ENCODE measurements at regions not wholly inside any gene's neighbourhood (a gene's known extent, or its start where the extent isn't known, plus 50 kb on each side); places are given as distances from the start of the nearest gene placed in this dataset.
"Not testable (repeated sequence)": the region's sequence is repeated elsewhere in the genome, so short reads cannot be mapped to it uniquely, and the experiment has no call there.

- DNase-seq = no peak
Measured at GRCh38 chr2:877747-878146, 72.9 kb upstream of the SNTG2 start.

DNA sequence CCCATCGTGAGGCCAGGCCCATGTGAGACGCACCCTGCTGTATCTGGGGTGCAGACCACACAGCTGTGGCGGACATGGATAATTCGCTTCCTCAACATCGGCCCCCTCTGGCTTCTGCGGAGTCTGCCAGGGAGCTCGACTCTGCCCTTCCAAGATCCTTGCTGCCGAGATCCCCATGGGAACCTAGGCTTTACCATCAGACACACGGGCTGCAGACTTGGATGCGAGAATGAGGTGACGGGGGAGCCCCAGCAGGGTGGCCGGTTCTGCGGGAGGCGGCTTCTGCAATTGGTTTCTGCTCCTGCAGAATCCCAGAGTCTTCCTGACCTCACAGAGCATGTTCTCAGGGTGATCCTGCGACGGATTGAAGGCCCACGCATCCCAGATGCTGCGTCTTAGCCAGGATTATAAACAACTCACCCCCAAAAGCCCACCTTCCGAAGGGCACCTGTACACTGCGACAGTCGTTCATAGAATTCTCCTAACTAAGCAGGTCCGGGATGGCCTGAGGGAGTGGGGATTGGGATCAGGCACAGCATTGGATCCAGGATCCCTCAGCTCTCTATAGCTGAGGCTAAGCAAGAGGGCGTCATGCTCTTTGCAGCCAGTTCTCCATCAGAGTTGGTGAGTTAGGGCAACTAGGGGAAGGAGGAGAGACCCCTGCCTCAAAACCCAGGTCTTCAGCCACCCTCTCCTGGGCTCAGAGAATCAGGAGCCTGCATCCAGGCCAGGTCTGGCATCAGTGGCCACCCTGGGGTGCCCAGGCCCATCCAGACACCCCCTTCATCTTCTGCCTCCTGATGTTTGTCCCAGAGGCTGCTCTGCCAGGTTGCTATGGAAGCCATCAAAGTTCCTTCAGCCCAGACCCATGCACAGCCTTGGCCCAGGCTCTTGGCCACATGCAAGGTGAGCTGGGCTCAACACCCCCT, 74.7 kb upstream of the SNTG2 start:
- DNase-seq = no peak

DNA sequence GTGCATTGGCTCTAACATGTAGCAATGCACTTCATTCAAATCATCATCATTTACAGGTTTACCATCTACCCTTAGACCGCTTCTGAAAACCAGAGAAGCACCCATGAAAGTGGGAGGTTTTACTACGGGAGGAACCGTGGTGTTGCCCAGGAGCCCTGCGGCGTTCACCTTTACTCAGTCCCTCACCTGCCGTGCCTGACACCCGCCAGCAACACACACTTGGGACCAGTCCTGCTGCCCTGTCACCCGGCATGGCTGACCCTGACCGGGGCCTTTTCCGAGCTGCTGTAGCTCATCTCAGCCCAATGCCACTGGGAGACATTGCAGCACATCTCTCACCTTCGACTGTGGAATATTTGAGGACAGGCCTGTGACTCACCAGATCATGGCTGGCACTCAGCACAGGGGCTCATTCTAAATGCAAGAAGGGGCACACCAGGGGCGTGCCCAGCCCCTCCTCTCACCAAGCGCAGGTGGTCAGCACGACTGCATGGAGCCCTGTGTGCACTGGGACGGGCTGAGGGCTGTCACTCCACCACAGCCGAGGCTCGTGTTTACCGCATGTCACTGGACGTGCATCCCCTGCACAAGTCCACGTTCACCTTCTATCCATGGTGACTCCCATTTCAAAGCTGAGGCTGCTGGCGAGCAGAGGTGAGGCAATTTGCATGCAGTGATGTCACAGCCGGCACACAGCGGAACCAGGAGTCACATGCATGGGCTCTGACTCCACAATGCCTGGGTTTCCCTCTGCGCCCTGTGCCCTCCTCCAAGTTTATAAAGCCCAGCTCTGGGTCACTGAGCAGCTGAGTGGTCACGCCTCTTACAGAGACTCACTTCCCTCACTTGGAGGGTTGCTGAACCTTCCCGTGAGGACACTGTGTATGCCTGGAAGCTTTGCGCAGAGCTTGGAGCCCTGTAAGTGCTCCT, 76.7 kb upstream of the SNTG2 start:
- DNase-seq = no peak

GRCh38 chr2:873027-873426, 77.6 kb upstream of the SNTG2 start:
- DNase-seq = no peak

GRCh38 chr2:871926-872680, 78.5 kb upstream of the SNTG2 start:
- no peak for DNase-seq

- DNase-seq = no peak
Measured at GRCh38 chr2:871175-871727, 79.4 kb upstream of the SNTG2 start.

GRCh38 chr2:870426-870825, 80.2 kb upstream of the SNTG2 start:
- no peak for DNase-seq

- DNase-seq = no peak
Measured at GRCh38 chr2:869894-870293, 80.8 kb upstream of the SNTG2 start.

- DNase-seq = no peak
Measured at GRCh38 chr2:869357-869871, 81.2 kb upstream of the SNTG2 start.

DNA sequence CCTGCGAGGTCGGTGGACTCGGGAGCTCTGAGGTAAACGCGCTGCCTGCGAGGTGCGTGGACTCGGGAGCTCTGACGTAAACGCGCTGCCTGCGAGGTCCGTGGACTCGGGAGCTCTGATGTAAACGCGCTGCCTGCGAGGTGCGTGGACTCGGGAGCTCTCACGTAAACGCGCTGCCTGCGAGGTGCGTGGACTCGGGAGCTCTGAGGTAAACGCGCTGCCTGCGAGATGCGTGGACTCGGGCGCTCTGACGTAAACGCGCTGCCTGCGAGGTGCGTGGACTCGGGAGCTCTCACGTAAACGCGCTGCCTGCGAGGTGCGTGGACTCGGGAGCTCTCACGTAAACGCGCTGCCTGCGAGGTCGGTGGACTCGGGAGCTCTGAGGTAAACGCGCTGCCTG, 81.8 kb upstream of the SNTG2 start:
- DNase-seq = not testable (repeated sequence)

DNA sequence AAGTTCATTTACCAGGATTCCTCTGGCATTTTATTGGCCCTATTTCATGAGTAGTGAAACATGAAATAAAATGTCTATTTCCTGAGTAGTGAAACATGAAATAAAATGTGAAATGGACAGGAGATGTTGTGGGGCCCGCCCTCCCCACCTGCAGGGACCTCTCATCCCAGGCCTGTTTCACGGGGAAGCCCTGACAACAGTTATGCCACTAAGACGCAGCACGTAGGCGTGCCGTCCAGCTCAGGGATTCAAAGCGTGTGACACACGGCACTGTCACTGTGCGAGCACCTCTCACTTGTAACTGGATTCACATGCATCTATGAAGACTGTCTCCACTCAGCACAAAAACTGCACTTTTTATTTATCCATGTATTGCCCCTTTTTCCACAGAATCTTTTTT, 83.4 kb upstream of the SNTG2 start:
- DNase-seq = no peak

DNA sequence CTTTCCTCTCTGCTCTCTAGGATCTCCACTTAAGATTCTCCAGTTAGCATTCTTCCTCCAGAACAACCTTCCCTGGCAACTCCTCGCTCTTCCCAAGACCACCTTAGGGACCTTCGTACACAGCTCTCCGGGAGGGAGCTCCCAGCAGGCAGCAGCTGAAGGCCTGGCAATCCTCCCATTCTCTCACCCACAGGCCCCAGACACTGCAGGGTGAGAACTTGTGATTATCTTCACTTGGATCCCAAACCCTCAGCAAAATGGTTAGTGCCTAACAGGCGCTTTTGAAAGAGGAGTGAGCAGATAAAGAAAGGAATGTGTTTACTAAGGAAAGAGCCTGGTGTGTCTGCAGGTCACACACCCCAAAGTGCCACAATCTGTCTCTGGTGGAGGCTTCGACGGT, 83.8 kb upstream of the SNTG2 start:
- no peak for DNase-seq

- no peak for DNase-seq
Measured at GRCh38 chr2:866009-866680, 84.5 kb upstream of the SNTG2 start.

- DNase-seq = no peak
Measured at GRCh38 chr2:864501-865106, 86.0 kb upstream of the SNTG2 start.

- no peak for DNase-seq
Measured at GRCh38 chr2:863732-864450, 86.8 kb upstream of the SNTG2 start.

- DNase-seq = no peak
Measured at GRCh38 chr2:862731-863466, 87.8 kb upstream of the SNTG2 start.

- no peak for DNase-seq
Measured at GRCh38 chr2:862355-862687, 88.3 kb upstream of the SNTG2 start.

DNA sequence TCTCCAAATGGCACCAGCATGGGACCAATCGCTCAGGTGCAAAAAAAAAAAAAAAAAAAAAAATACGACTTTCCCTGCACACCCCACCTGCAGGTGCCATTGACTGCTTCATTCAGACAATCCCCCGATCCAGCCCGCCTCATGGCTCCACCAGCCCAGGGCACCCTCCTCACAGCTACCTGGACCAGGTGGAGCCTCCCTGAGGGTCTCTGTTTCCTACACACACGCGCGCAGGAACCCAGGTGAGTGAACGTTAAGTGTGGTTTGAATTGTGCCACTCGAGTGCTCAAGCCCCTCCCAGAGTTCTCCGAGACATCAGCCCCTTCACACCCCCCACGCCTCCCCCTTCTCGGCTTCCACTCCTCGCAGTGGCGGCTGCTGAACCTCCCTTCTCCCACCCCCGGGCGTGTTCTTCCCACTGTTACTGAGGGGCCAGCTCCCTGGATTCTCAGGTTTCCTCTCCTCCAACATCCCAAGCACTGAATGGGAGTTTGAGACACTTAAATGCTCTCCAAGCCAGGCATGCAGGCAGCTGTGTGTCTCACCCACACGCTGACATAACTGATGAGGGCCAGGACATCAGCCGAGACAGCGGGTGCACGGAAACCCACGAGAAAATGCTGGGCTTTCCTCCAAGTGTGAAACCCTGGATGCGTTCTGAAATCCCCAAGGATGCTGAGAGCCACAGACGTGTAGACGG, 88.8 kb upstream of the SNTG2 start:
- peak; percentile 24 for DNase-seq

- no peak for DNase-seq
Measured at GRCh38 chr2:860259-860855, 90.3 kb upstream of the SNTG2 start.
